ENCODE measurements at regions not wholly inside any gene's neighbourhood (a gene's known extent, or its start where the extent isn't known, plus 50 kb on each side); places are given as distances from the start of the nearest gene placed in this dataset.

- TF ChIP-seq POLR2A (IDR thresholded peaks at IDR 0.05) (no peak), CTCF (IDR thresholded peaks at IDR 0.05) (no peak)
Measured at GRCh38 chr15:70480196-70480856, 283.0 kb downstream of the UACA start.
